Endometrium (tissue), 2 donors: ENCODE measurements at regions not wholly inside any gene's neighbourhood (a gene's known extent, or its start where the extent isn't known, plus 50 kb on each side); places are given as distances from the start of the nearest gene placed in this dataset.

Source experiments
- FAIRE-seq: peaks from 2 replicates; lab custom pipeline; 2012; peaks lifted over from hg19 to GRCh38; lab: Jason Lieb, UNC
- donor health status: control.
- donor health status: control.

GRCh38 chr2:8096484-8096883, 585.4 kb upstream of the ID2 start:
- FAIRE-seq: no peak

GRCh38 chr2:8098476-8099266, 583.2 kb upstream of the ID2 start:
- no peak for FAIRE-seq

GRCh38 chr2:8099267-8099582, 582.6 kb upstream of the ID2 start:
- FAIRE-seq: no peak

GRCh38 chr2:8101614-8102277, 580.1 kb upstream of the ID2 start:
- no peak for FAIRE-seq

GRCh38 chr2:8102470-8102869, 579.4 kb upstream of the ID2 start:
- no peak for FAIRE-seq

GRCh38 chr2:8103085-8103708, 578.7 kb upstream of the ID2 start:
- FAIRE-seq: no peak

GRCh38 chr2:8107150-8107549, 574.7 kb upstream of the ID2 start:
- FAIRE-seq: no peak

- FAIRE-seq: no peak
These were observed 574.1 kb upstream of the ID2 start for GRCh38 chr2:8107621-8108378.

- no peak for FAIRE-seq
These were observed 571.1 kb upstream of the ID2 start for GRCh38 chr2:8110716-8111115.

GRCh38 chr2:8111193-8111592, 570.7 kb upstream of the ID2 start:
- FAIRE-seq: no peak

- FAIRE-seq: no peak
These were observed 566.4 kb upstream of the ID2 start for GRCh38 chr2:8115456-8115855.

GRCh38 chr2:8115966-8116365, 565.9 kb upstream of the ID2 start:
- FAIRE-seq: no peak

- FAIRE-seq: no peak
These were observed 565.2 kb upstream of the ID2 start for GRCh38 chr2:8116661-8117060.

- no peak for FAIRE-seq
These were observed 562.7 kb upstream of the ID2 start for GRCh38 chr2:8118940-8119781.

GRCh38 chr2:8119782-8120505, 561.9 kb upstream of the ID2 start:
- FAIRE-seq: no peak

GRCh38 chr2:8120506-8120860, 561.4 kb upstream of the ID2 start:
- FAIRE-seq: no peak

- FAIRE-seq: no peak
These were observed 560.6 kb upstream of the ID2 start for GRCh38 chr2:8121022-8121825.

GRCh38 chr2:8121826-8122513, 559.9 kb upstream of the ID2 start:
- FAIRE-seq: no peak

- no peak for FAIRE-seq
These were observed 559.3 kb upstream of the ID2 start for GRCh38 chr2:8122520-8122919.

GRCh38 chr2:8123464-8123863, 558.4 kb upstream of the ID2 start:
- FAIRE-seq: no peak
